GM12878 (cell line): ENCODE measurements at regions not wholly inside any gene's neighbourhood (a gene's known extent, or its start where the extent isn't known, plus 50 kb on each side); places are given as distances from the start of the nearest gene placed in this dataset.

Source experiments
- ATAC-seq: fragments of 200-7000 bp; cut with Tn5 transposase; 3 replicates; pipeline ENCODE4 v1.9.1; 2020; ENCODE audit warnings: mild to moderate bottlenecking, moderate library complexity
- BruUV-seq: library from RNA; stranded (reverse); fragments of 400-500 nt; replicated peaks from 2 replicates; lab custom pipeline; 2021; lab: Mats Ljungman, UMichigan
- CTCF ChIA-PET: fragments of 300-600 bp; sonication (Branson Sonifier 250); formaldehyde crosslinking; extraction: SDS; loops from one replicate; lab custom pipeline; 2021; ENCODE audit warnings: inconsistent platforms; lab: Yijun Ruan, JAX
- POLR2A ChIA-PET: fragments of 350-600 bp; formaldehyde crosslinking; extraction: SDS; loops from one replicate; lab custom pipeline; 2021; ENCODE audit warnings: inconsistent platforms; lab: Charles Lee
- RAD21 ChIA-PET: fragments of 300-600 bp; sonication (Branson Sonifier 250); formaldehyde crosslinking; loops from one replicate; lab custom pipeline; 2023; ENCODE audit warnings: antibody characterized with exemption; ENCODE audit not compliant: unreplicated experiment; lab: Charles Lee
- SMC1A ChIA-PET: fragments of 300-600 bp; sonication (Branson Sonifier 250); formaldehyde crosslinking; loops from one replicate; lab custom pipeline; 2023; ENCODE audit not compliant: unreplicated experiment, uncharacterized antibody; lab: Charles Lee
- DNase-seq: peaks from one replicate; pipeline ENCODE4 v3.0.0-alpha.2; 2011; ENCODE audit warnings: low read depth, low spot score
- FAIRE-seq: peaks from 3 replicates; lab custom pipeline; 2011; peaks lifted over from hg19 to GRCh38; lab: Jason Lieb, UNC
- H2AFZ ChIP-seq: 2 replicates; pipeline ENCODE4 v1.6.0; 2011; ENCODE audit warnings: low read depth, low read length, control low read depth; ENCODE audit not compliant: control insufficient read depth
- H3K27ac ChIP-seq: 2 replicates; pipeline ENCODE4 v1.5.1; 2011; ENCODE audit warnings: control low read depth; ENCODE audit not compliant: control insufficient read depth, insufficient read depth
- H3K27me3 ChIP-seq, 2 experiments: replicated peaks in 1 of 2; 2 replicates each; pipeline versions ENCODE4 v1.6.0 to v1.6.1; 2011; ENCODE audit warnings: low read length in 1 of 2; ENCODE audit not compliant: control insufficient read depth in 2 of 2, insufficient read depth in 2 of 2
- H3K36me3 ChIP-seq, 2 experiments: 2 replicates each; pipeline ENCODE4 v1.5.1; 2011; ENCODE audit warnings: low read length in 1 of 2; ENCODE audit not compliant: control insufficient read depth in 2 of 2, insufficient read depth in 2 of 2
- H3K4me1 ChIP-seq: 2 replicates; pipeline ENCODE4 v1.6.1; 2011; ENCODE audit warnings: mild to moderate bottlenecking, low read length, moderate library complexity, mixed read lengths; ENCODE audit not compliant: control insufficient read depth, insufficient read depth
- H3K4me2 ChIP-seq: 2 replicates; pipeline ENCODE4 v1.6.0; 2011; ENCODE audit warnings: control low read depth; ENCODE audit not compliant: control insufficient read depth, insufficient read depth
- H3K4me3 ChIP-seq: fragments of 200-600 bp; sonication (generic); 2 replicates; pipeline ENCODE4 v1.5.1; 2016
- H3K79me2 ChIP-seq: 2 replicates; pipeline ENCODE4 v1.6.0; 2011; ENCODE audit warnings: low read length; ENCODE audit not compliant: control insufficient read depth, insufficient read depth
- H3K9ac ChIP-seq: 2 replicates; pipeline ENCODE4 v1.8.0; 2011; ENCODE audit warnings: low read length, control low read depth, mixed read lengths; ENCODE audit not compliant: control insufficient read depth, insufficient read depth
- H3K9me3 ChIP-seq: replicated peaks from 3 replicates; pipeline ENCODE4 v1.5.1; 2011; ENCODE audit warnings: mild to moderate bottlenecking, low read length; ENCODE audit not compliant: control insufficient read depth, insufficient read depth
- H4K20me1 ChIP-seq: 2 replicates; pipeline ENCODE4 v1.6.0; 2011; ENCODE audit not compliant: control insufficient read depth, insufficient read depth
- CBX5 ChIP-seq: sonication (generic); IDR thresholded peaks from 2 replicates; pipeline ENCODE4 v1.6.1; 2016; ENCODE audit warnings: low read depth, moderate library complexity, mild to moderate bottlenecking, inconsistent platforms
- CHD2 ChIP-seq: IDR thresholded peaks from 2 replicates; pipeline ENCODE4 v1.6.1; 2011; ENCODE audit warnings: low read depth, low read length, improper control_type of control experiment, borderline replicate concordance
- EP300 ChIP-seq, 2 experiments: fragments of 150-350 bp in 1 of 2; IDR thresholded peaks; 2 replicates each; pipeline ENCODE4 v1.6.1; 2011 to 2012; ENCODE audit warnings: low read depth in 2 of 2, low read length in 2 of 2, borderline replicate concordance in 1 of 2, improper control_type of control experiment in 1 of 2, inconsistent platforms in 1 of 2; ENCODE audit not compliant: control insufficient read depth in 1 of 2
- FOS ChIP-seq: IDR thresholded peaks from 3 replicates; pipeline ENCODE4 v1.6.1; 2011; ENCODE audit warnings: borderline replicate concordance; ENCODE audit not compliant: insufficient read length; ENCODE audit errors: extremely low read depth
- IKZF1 ChIP-seq: fragments of 450-650 bp; conservative IDR thresholded peaks from 2 replicates; pipeline ENCODE4 v1.6.1; 2017; ENCODE audit warnings: antibody characterized with exemption, mild to moderate bottlenecking
- KAT2A ChIP-seq: conservative IDR thresholded peaks from 2 replicates; pipeline ENCODE4 v1.6.1; 2011; ENCODE audit warnings: low read depth, low read length; ENCODE audit not compliant: control insufficient read depth
- MTA3 ChIP-seq: IDR thresholded peaks from 2 replicates; pipeline ENCODE4 v1.6.1; 2012; ENCODE audit warnings: low read length, inconsistent platforms, borderline replicate concordance
- NFXL1 ChIP-seq: fragments of 450-650 bp; IDR thresholded peaks from 2 replicates; pipeline ENCODE4 v1.6.1; 2017; ENCODE audit warnings: antibody characterized with exemption, mild to moderate bottlenecking, borderline replicate concordance
- RAD51 ChIP-seq: fragments of 450-650 bp; IDR thresholded peaks from 2 replicates; pipeline ENCODE4 v1.6.1; 2016; ENCODE audit warnings: moderate library complexity, mild to moderate bottlenecking, inconsistent platforms
- RCOR1 ChIP-seq: conservative IDR thresholded peaks from 2 replicates; pipeline ENCODE4 v1.6.1; 2012; ENCODE audit warnings: low read depth, low read length, improper control_type of control experiment
- RUNX3 ChIP-seq: IDR thresholded peaks from 2 replicates; pipeline ENCODE4 v1.6.1; 2012; ENCODE audit warnings: low read length, inconsistent platforms
- SIX5 ChIP-seq: IDR thresholded peaks from 2 replicates; pipeline ENCODE4 v1.6.1; 2011; ENCODE audit warnings: mild to moderate bottlenecking, low read depth, low read length, moderate library complexity; ENCODE audit not compliant: severe bottlenecking
- TCF3 ChIP-seq: IDR thresholded peaks from 2 replicates; pipeline ENCODE4 v1.6.1; 2012; ENCODE audit warnings: low read depth, mild to moderate bottlenecking, low read length, borderline replicate concordance; ENCODE audit not compliant: insufficient read depth
- YY1 ChIP-seq: IDR thresholded peaks from 2 replicates; pipeline ENCODE4 v1.6.1; 2011; ENCODE audit warnings: low read depth, mild to moderate bottlenecking, low read length
- ZNF217 ChIP-seq: fragments of 450-650 bp; IDR thresholded peaks from 2 replicates; pipeline ENCODE4 v1.6.1; 2017; ENCODE audit warnings: antibody characterized with exemption, mild to moderate bottlenecking
- WGBS: methylation state at CpG from one replicate; pipeline ENCODE4 v1.1.6; 2016; ENCODE audit warnings: low lambda C conversion rate; ENCODE audit not compliant: insufficient replicate concordance, insufficient coverage; ENCODE audit errors: missing lambda C conversion rate; 5-methylcytosine and 5-hydroxymethylcytosine counted together
- in situ Hi-C: fragments of 300-500 bp; cut with MboI; formaldehyde crosslinking; loops from 9 replicates; pipeline ENCODE4 v1.14.3; 2018; ENCODE audit warnings: mixed read lengths
- intact Hi-C: fragments of 100-400 bp; cut with micrococcal nuclease; formaldehyde crosslinking; loops from one replicate; pipeline ENCODE4 v1.14.2; 2022; ENCODE audit not compliant: unreplicated experiment
- TF ChIP-seq, protein P1 (sequence below): fragments of 450-650 bp; IDR thresholded peaks from 2 replicates; pipeline ENCODE4 v1.6.1; 2017; ENCODE audit warnings: mild to moderate bottlenecking, moderate library complexity
- TF ChIP-seq, protein P2 (sequence below): fragments of 450-650 bp; formaldehyde crosslinking; IDR thresholded peaks from 2 replicates; pipeline ENCODE4 v1.5.0; 2022; ENCODE audit warnings: mild to moderate bottlenecking, missing genetic modification characterization

- TF ChIP-seq, protein P1, sequence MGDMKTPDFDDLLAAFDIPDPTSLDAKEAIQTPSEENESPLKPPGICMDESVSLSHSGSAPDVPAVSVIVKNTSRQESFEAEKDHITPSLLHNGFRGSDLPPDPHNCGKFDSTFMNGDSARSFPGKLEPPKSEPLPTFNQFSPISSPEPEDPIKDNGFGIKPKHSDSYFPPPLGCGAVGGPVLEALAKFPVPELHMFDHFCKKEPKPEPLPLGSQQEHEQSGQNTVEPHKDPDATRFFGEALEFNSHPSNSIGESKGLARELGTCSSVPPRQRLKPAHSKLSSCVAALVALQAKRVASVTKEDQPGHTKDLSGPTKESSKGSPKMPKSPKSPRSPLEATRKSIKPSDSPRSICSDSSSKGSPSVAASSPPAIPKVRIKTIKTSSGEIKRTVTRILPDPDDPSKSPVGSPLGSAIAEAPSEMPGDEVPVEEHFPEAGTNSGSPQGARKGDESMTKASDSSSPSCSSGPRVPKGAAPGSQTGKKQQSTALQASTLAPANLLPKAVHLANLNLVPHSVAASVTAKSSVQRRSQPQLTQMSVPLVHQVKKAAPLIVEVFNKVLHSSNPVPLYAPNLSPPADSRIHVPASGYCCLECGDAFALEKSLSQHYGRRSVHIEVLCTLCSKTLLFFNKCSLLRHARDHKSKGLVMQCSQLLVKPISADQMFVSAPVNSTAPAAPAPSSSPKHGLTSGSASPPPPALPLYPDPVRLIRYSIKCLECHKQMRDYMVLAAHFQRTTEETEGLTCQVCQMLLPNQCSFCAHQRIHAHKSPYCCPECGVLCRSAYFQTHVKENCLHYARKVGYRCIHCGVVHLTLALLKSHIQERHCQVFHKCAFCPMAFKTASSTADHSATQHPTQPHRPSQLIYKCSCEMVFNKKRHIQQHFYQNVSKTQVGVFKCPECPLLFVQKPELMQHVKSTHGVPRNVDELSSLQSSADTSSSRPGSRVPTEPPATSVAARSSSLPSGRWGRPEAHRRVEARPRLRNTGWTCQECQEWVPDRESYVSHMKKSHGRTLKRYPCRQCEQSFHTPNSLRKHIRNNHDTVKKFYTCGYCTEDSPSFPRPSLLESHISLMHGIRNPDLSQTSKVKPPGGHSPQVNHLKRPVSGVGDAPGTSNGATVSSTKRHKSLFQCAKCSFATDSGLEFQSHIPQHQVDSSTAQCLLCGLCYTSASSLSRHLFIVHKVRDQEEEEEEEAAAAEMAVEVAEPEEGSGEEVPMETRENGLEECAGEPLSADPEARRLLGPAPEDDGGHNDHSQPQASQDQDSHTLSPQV: no peak
- TF ChIP-seq CHD2 (no peak), EP300 (IDR thresholded peaks at IDR 0.05; ENCODE audit: borderline replicate concordance in 1 of 2, control insufficient read depth in 1 of 2, low read depth in 2 of 2, low read length in 2 of 2) (no peak), CBX5 (no peak)
- TF ChIP-seq, all 136 proteins: peak for 0
These were observed 109.5 kb upstream of the NFIA start (continued) for GRCh38 chr1:60972841-60973364.

DNA sequence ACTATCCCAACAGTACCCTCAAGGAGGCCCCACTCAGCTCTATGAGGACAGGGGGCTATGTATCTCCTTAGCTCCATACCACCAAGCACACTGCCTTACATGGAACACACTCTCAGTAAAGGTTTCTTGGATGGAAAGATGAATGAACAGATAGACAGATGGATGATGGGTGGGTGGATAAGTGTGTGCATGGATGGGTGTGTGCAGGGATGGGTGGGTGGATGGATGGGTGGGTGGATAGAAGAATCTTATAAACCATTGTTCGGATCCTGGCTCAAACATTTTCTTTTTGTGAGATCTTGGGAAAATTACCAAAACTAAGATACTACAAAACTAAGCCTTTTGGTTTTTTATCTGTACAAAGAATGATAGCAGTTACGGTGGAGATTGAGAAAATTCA, 111.0 kb upstream of the NFIA start:
- Histone ChIP-seq H3K27me3 (no peaks in the 10 kb centered on the region), H3K9ac (no peak overlapping the region), H3K79me2 (no peaks in the 10 kb centered on the region), H3K36me3 (no peaks in the 10 kb centered on the region), H3K9me3 (no peaks in the 10 kb centered on the region), H3K4me2 (no peak overlapping the region), H3K27ac (no peak overlapping the region), H2AFZ (no peak overlapping the region), H4K20me1 (no peaks in the 10 kb centered on the region), H3K4me3 (no peak overlapping the region), H3K4me1 (no peaks in the 10 kb centered on the region)
- CTCF ChIA-PET: interaction anchor here (1.4 kb wide), 1 partner anchor 617 kb away, joined by 4 read pairs; no protein-coding TSS in a partner anchor
- WGBS: 31% methylated on average over 2 of the region's 2 CpGs
- ATAC-seq: no peak
- FAIRE-seq: no peak
- RAD21 ChIA-PET: no interaction called here
- SMC1A ChIA-PET: interaction anchor here (1.1 kb wide), 1 partner anchor 66 kb away, joined by 3 read pairs; no protein-coding TSS in a partner anchor
- POLR2A ChIA-PET: no interaction called here
- in situ Hi-C loops (loop anchor here (10.0 kb wide), 1 partner anchor 483 kb away; no protein-coding TSS in a partner anchor), intact Hi-C loops (loop anchor here (10.0 kb wide), 3 partner anchors 373 to 673 kb away; no protein-coding TSS in a partner anchor)
- no peak for DNase-seq
- BruUV-seq: no TSS peak
- TF ChIP-seq TCF3 (no peak), RAD51 (no peak), IKZF1 (no peak), YY1 (no peak), RCOR1 (no peak), KAT2A (no peak), SIX5 (no peak), ZNF217 (no peak), FOS (no peak), RUNX3 (no peak), NFXL1 (no peak), MTA3 (no peak)
- TF ChIP-seq, protein P2, sequence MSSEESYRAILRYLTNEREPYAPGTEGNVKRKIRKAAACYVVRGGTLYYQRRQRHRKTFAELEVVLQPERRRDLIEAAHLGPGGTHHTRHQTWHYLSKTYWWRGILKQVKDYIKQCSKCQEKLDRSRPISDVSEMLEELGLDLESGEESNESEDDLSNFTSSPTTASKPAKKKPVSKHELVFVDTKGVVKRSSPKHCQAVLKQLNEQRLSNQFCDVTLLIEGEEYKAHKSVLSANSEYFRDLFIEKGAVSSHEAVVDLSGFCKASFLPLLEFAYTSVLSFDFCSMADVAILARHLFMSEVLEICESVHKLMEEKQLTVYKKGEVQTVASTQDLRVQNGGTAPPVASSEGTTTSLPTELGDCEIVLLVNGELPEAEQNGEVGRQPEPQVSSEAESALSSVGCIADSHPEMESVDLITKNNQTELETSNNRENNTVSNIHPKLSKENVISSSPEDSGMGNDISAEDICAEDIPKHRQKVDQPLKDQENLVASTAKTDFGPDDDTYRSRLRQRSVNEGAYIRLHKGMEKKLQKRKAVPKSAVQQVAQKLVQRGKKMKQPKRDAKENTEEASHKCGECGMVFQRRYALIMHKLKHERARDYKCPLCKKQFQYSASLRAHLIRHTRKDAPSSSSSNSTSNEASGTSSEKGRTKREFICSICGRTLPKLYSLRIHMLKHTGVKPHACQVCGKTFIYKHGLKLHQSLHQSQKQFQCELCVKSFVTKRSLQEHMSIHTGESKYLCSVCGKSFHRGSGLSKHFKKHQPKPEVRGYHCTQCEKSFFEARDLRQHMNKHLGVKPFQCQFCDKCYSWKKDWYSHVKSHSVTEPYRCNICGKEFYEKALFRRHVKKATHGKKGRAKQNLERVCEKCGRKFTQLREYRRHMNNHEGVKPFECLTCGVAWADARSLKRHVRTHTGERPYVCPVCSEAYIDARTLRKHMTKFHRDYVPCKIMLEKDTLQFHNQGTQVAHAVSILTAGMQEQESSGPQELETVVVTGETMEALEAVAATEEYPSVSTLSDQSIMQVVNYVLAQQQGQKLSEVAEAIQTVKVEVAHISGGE: no peak
